GM23338 (cell line): ENCODE measurements at regions not wholly inside any gene's neighbourhood (a gene's known extent, or its start where the extent isn't known, plus 50 kb on each side); places are given as distances from the start of the nearest gene placed in this dataset.

ENCODE experiments used
- ATAC-seq: fragments of 200-7000 bp; cut with Tn5 transposase; 3 replicates; pipeline ENCODE4 v1.9.1; 2020
- DNase-seq: peaks from one replicate; pipeline ENCODE4 v3.0.0-alpha.2; 2015; ENCODE audit warnings: low spot score
- H2AFZ ChIP-seq: fragments of 200-600 bp; sonication (generic); 2 replicates; pipeline ENCODE4 v1.8.0; 2016; ENCODE audit warnings: antibody characterized with exemption, mild to moderate bottlenecking, moderate library complexity
- H3F3A ChIP-seq: fragments of 200-600 bp; sonication (generic); replicated peaks from 2 replicates; pipeline ENCODE4 v1.8.0; 2017; ENCODE audit warnings: antibody characterized with exemption, mixed run types, low read depth
- H3K27ac ChIP-seq: fragments of 200-600 bp; sonication (generic); 2 replicates; pipeline ENCODE4 v1.6.1; 2016; ENCODE audit warnings: low read depth
- H3K27me3 ChIP-seq: fragments of 200-600 bp; sonication (generic); 2 replicates; pipeline ENCODE4 v1.8.0; 2016; ENCODE audit warnings: mild to moderate bottlenecking, mixed run types, moderate library complexity; ENCODE audit not compliant: insufficient read depth
- H3K36me3 ChIP-seq: fragments of 200-600 bp; sonication (generic); 2 replicates; pipeline ENCODE4 v1.8.0; 2016; ENCODE audit warnings: mild to moderate bottlenecking; ENCODE audit not compliant: insufficient read depth
- H3K4me1 ChIP-seq: fragments of 200-600 bp; sonication (generic); 2 replicates; pipeline ENCODE4 v1.8.0; 2016; ENCODE audit warnings: mild to moderate bottlenecking, moderate library complexity; ENCODE audit not compliant: insufficient read depth
- H3K4me2 ChIP-seq: fragments of 200-600 bp; sonication (generic); 2 replicates; pipeline ENCODE4 v1.7.1; 2017; ENCODE audit warnings: mixed run types
- H3K4me3 ChIP-seq: fragments of 200-600 bp; sonication (generic); 2 replicates; pipeline ENCODE4 v1.6.1; 2016; ENCODE audit warnings: mixed run types
- H3K79me2 ChIP-seq: fragments of 200-600 bp; sonication (generic); replicated peaks from 2 replicates; pipeline ENCODE4 v1.8.0; 2017; ENCODE audit warnings: mild to moderate bottlenecking; ENCODE audit not compliant: insufficient read depth
- H3K9me2 ChIP-seq: fragments of 200-600 bp; sonication (generic); 2 replicates; pipeline ENCODE4 v1.8.0; 2017; ENCODE audit not compliant: insufficient read depth
- H4K20me1 ChIP-seq: fragments of 200-600 bp; sonication (generic); replicated peaks from 2 replicates; pipeline ENCODE4 v1.8.0; 2017; ENCODE audit warnings: mild to moderate bottlenecking; ENCODE audit not compliant: insufficient read depth
- H3K27ac Mint-ChIP-seq: 2 replicates; pipeline ENCODE4 v1.8.0; 2020; ENCODE audit warnings: inconsistent platforms, mild to moderate bottlenecking, moderate library complexity, mixed read lengths
- H3K27me3 Mint-ChIP-seq: 3 replicates; pipeline ENCODE4 v1.8.0; 2022; ENCODE audit warnings: low read depth, mild to moderate bottlenecking, moderate library complexity, mixed read lengths, inconsistent platforms; ENCODE audit not compliant: insufficient read depth, poor library complexity
- H3K36me3 Mint-ChIP-seq: 3 replicates; pipeline ENCODE4 v1.8.0; 2021; ENCODE audit warnings: low read depth, mild to moderate bottlenecking, inconsistent platforms, moderate library complexity, mixed read lengths
- H3K4me1 Mint-ChIP-seq: 3 replicates; pipeline ENCODE4 v1.8.0; 2020; ENCODE audit warnings: mild to moderate bottlenecking, inconsistent platforms, mixed read lengths
- H3K4me3 Mint-ChIP-seq: 3 replicates; pipeline ENCODE4 v1.8.0; 2021; ENCODE audit warnings: moderate library complexity, mild to moderate bottlenecking, inconsistent platforms, mixed read lengths
- H3K9me3 Mint-ChIP-seq: 3 replicates; pipeline ENCODE4 v1.8.0; 2020; ENCODE audit warnings: moderate library complexity, mild to moderate bottlenecking, inconsistent platforms, mixed read lengths
- CREB1 ChIP-seq: fragments of 250-450 bp; sonication (Bioruptor Pico); IDR thresholded peaks from 2 replicates; pipeline ENCODE4 v1.5.0; 2020; ENCODE audit warnings: low read depth, mild to moderate bottlenecking, moderate library complexity
- EZH2 ChIP-seq: fragments of 200-600 bp; sonication (generic); IDR thresholded peaks from one replicate; pipeline ENCODE4 v1.8.0; 2017; ENCODE audit warnings: antibody characterized with exemption, mild to moderate bottlenecking, low read depth; ENCODE audit not compliant: unreplicated experiment
- EZH2phosphoT487 ChIP-seq: fragments of 200-600 bp; sonication (generic); IDR thresholded peaks from one replicate; pipeline ENCODE4 v1.8.1; 2018; ENCODE audit warnings: antibody characterized with exemption; ENCODE audit not compliant: unreplicated experiment
- JUNB ChIP-seq: IDR thresholded peaks from one replicate; pipeline ENCODE4 v1.6.1; 2016; ENCODE audit warnings: antibody characterized with exemption; ENCODE audit not compliant: unreplicated experiment
- NANOG ChIP-seq: IDR thresholded peaks from 2 replicates; pipeline ENCODE4 v1.6.1; 2016; ENCODE audit warnings: antibody characterized with exemption, borderline replicate concordance
- POLR2AphosphoS5 ChIP-seq: IDR thresholded peaks from 2 replicates; pipeline ENCODE4 v1.6.1; 2016; ENCODE audit warnings: antibody characterized with exemption, low read depth
- STAT1 ChIP-seq: IDR thresholded peaks from one replicate; pipeline ENCODE4 v1.6.1; 2016; ENCODE audit warnings: antibody characterized with exemption; ENCODE audit not compliant: unreplicated experiment
- ZNF114 ChIP-seq: fragments of 250-450 bp; sonication (Bioruptor Pico); IDR thresholded peaks from 2 replicates; pipeline ENCODE4 v1.5.0; 2020; ENCODE audit warnings: mild to moderate bottlenecking, moderate library complexity
- ZNF331 ChIP-seq: fragments of 250-450 bp; sonication (Bioruptor Pico); IDR thresholded peaks from 2 replicates; pipeline ENCODE4 v1.5.0; 2020; ENCODE audit warnings: low read depth, mild to moderate bottlenecking, moderate library complexity
- ZNF462 ChIP-seq: fragments of 250-450 bp; sonication (Bioruptor Pico); IDR thresholded peaks from 2 replicates; pipeline ENCODE4 v1.5.0; 2020; ENCODE audit warnings: mild to moderate bottlenecking, moderate library complexity
- TF ChIP-seq, protein P1 (sequence below): IDR thresholded peaks from one replicate; pipeline ENCODE4 v1.6.1; 2018; ENCODE audit warnings: antibody characterized with exemption; ENCODE audit not compliant: unreplicated experiment
- TF ChIP-seq, protein P2 (sequence below), 2 experiments: fragments of 200-600 bp in 1 of 2; sonication (generic) in 1 of 2; conservative IDR thresholded peaks; 2 replicates each; pipeline versions ENCODE4 v1.5.1 to v1.6.1; 2016 to 2017; ENCODE audit warnings: antibody characterized with exemption in 2 of 2, low read depth in 2 of 2, mild to moderate bottlenecking in 2 of 2, moderate library complexity in 1 of 2
- TF ChIP-seq, protein P3 (sequence below): IDR thresholded peaks from 2 replicates; pipeline ENCODE4 v1.6.1; 2016; ENCODE audit warnings: antibody characterized with exemption

DNA sequence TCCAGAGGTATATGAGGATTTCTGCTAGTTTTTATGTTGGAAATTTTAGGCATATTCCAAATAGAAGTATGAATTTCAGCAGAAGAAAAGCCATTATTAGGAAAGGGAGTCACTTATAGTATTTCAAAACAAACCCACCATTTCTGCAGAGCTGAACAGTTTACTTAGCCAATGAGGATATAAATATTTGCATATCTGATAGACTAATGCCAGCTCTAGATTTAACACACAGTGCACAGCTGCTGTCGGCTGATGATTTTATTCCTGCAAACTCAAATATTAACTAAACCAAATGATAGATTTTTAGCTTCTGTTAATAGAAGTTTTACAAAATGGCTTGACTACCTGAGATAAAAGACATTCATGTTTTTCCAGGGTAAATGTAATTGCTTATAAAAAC, 375.8 kb upstream of the FANCL start:
- Histone ChIP-seq H2AFZ (no peak overlapping the region), H3K36me3 (no peaks in the 10 kb centered on the region), H3F3A (no peaks in the 10 kb centered on the region), H3K79me2 (no peaks in the 10 kb centered on the region), H3K4me2 (no peak overlapping the region), H3K4me1 (no peaks in the 10 kb centered on the region), H3K27ac (no peak overlapping the region), H3K9me2 (no peaks in the 10 kb centered on the region), H4K20me1 (no peaks in the 10 kb centered on the region), H3K27me3 (no peaks in the 10 kb centered on the region), H3K4me3 (no peak overlapping the region)
- H3K4me3 Mint-ChIP-seq, result no peak overlapping the region
- H3K27me3 Mint-ChIP-seq, result no peaks in the 10 kb centered on the region
- no peaks in the 10 kb centered on the region for H3K36me3 Mint-ChIP-seq
- DNase-seq (no peak), ATAC-seq (no peak)
- peaks cover 10% of the 10 kb centered on the region; the same call in 2 of the 3 replicates for H3K4me1 Mint-ChIP-seq
- TF ChIP-seq, protein P1, sequence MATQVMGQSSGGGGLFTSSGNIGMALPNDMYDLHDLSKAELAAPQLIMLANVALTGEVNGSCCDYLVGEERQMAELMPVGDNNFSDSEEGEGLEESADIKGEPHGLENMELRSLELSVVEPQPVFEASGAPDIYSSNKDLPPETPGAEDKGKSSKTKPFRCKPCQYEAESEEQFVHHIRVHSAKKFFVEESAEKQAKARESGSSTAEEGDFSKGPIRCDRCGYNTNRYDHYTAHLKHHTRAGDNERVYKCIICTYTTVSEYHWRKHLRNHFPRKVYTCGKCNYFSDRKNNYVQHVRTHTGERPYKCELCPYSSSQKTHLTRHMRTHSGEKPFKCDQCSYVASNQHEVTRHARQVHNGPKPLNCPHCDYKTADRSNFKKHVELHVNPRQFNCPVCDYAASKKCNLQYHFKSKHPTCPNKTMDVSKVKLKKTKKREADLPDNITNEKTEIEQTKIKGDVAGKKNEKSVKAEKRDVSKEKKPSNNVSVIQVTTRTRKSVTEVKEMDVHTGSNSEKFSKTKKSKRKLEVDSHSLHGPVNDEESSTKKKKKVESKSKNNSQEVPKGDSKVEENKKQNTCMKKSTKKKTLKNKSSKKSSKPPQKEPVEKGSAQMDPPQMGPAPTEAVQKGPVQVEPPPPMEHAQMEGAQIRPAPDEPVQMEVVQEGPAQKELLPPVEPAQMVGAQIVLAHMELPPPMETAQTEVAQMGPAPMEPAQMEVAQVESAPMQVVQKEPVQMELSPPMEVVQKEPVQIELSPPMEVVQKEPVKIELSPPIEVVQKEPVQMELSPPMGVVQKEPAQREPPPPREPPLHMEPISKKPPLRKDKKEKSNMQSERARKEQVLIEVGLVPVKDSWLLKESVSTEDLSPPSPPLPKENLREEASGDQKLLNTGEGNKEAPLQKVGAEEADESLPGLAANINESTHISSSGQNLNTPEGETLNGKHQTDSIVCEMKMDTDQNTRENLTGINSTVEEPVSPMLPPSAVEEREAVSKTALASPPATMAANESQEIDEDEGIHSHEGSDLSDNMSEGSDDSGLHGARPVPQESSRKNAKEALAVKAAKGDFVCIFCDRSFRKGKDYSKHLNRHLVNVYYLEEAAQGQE, result no peak
- TF ChIP-seq, protein P2, sequence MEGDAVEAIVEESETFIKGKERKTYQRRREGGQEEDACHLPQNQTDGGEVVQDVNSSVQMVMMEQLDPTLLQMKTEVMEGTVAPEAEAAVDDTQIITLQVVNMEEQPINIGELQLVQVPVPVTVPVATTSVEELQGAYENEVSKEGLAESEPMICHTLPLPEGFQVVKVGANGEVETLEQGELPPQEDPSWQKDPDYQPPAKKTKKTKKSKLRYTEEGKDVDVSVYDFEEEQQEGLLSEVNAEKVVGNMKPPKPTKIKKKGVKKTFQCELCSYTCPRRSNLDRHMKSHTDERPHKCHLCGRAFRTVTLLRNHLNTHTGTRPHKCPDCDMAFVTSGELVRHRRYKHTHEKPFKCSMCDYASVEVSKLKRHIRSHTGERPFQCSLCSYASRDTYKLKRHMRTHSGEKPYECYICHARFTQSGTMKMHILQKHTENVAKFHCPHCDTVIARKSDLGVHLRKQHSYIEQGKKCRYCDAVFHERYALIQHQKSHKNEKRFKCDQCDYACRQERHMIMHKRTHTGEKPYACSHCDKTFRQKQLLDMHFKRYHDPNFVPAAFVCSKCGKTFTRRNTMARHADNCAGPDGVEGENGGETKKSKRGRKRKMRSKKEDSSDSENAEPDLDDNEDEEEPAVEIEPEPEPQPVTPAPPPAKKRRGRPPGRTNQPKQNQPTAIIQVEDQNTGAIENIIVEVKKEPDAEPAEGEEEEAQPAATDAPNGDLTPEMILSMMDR (conservative IDR thresholded peaks at IDR 0.05; ENCODE audit: low read depth in 2 of 2), result no peak
- TF ChIP-seq ZNF331 (CRISPR knock-in tag) (no peak), JUNB (no peak), STAT1 (no peak), CREB1 (CRISPR knock-in tag) (no peak), EZH2phosphoT487 (no peak), POLR2AphosphoS5 (no peak), ZNF462 (CRISPR knock-in tag) (no peak), EZH2 (no peak), NANOG (no peak), ZNF114 (no peak)
- TF ChIP-seq, protein P3, sequence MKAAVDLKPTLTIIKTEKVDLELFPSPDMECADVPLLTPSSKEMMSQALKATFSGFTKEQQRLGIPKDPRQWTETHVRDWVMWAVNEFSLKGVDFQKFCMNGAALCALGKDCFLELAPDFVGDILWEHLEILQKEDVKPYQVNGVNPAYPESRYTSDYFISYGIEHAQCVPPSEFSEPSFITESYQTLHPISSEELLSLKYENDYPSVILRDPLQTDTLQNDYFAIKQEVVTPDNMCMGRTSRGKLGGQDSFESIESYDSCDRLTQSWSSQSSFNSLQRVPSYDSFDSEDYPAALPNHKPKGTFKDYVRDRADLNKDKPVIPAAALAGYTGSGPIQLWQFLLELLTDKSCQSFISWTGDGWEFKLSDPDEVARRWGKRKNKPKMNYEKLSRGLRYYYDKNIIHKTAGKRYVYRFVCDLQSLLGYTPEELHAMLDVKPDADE, result no peak
- no peaks in the 10 kb centered on the region for H3K9me3 Mint-ChIP-seq
- no peak overlapping the region for H3K27ac Mint-ChIP-seq
